Mucosa of descending colon (tissue), 3 donors: ENCODE measurements at regions not wholly inside any gene's neighbourhood (a gene's known extent, or its start where the extent isn't known, plus 50 kb on each side); places are given as distances from the start of the nearest gene placed in this dataset.

Source experiments
- ATAC-seq: fragments of 200-7000 bp; cut with Tn5 transposase; one replicate; pipeline ENCODE4 v1.9.1; 2020; ENCODE audit warnings: mild to moderate bottlenecking, moderate library complexity
- DNase-seq, 3 donors: peaks; one replicate each; pipeline ENCODE4 v3.0.0-alpha.2; 2020
- H3K36me3 ChIP-seq: fragments of 200-600 bp; one replicate; pipeline ENCODE4 v1.8.0; 2021; ENCODE audit warnings: low read depth, mild to moderate bottlenecking
- H3K4me1 ChIP-seq: fragments of 200-600 bp; one replicate; pipeline ENCODE4 v1.8.0; 2021; ENCODE audit warnings: low read depth, mild to moderate bottlenecking
- H3K4me3 ChIP-seq: fragments of 200-600 bp; one replicate; pipeline ENCODE4 v1.8.0; 2021; ENCODE audit warnings: mild to moderate bottlenecking
- H3K9me3 ChIP-seq: fragments of 200-600 bp; one replicate; pipeline ENCODE4 v1.8.0; 2021; ENCODE audit warnings: mild to moderate bottlenecking
- CTCF ChIP-seq: fragments of 200-600 bp; IDR thresholded peaks from one replicate; pipeline ENCODE4 v1.8.0; 2022; ENCODE audit warnings: antibody characterized with exemption, mild to moderate bottlenecking
- intact Hi-C, 2 donors: fragments of 100-400 bp; cut with DNase I in 1 of 2; cut with micrococcal nuclease in 1 of 2; formaldehyde crosslinking; loops; one replicate each; pipeline versions ENCODE4 v1.11.0 to v1.11.1; 2022; cut with DNase I, micrococcal nuclease
- donor health status: DM: no; HTN: no; CAD: no; lungs with moderate emphysema.
- donor health status: DM: no; HTN: no; CAD: no.
- donor health status: DM: no; HTN: yes; CAD: no.

- DNase-seq (no peak), ATAC-seq (no peak)
- intact Hi-C loops, result no loop called here
- no peak for TF ChIP-seq CTCF
- Histone ChIP-seq H3K9me3 (no peaks in the 10 kb centered on the region), H3K4me1 (no peaks in the 10 kb centered on the region), H3K36me3 (no peaks in the 10 kb centered on the region), H3K4me3 (no peak overlapping the region)
Measured at GRCh38 chr14:86510491-86510890, 980.5 kb downstream of the FLRT2 start.

- intact Hi-C loops, result no loop called here
- Histone ChIP-seq H3K9me3 (no peaks in the 10 kb centered on the region), H3K36me3 (no peaks in the 10 kb centered on the region), H3K4me3 (no peak overlapping the region), H3K4me1 (no peaks in the 10 kb centered on the region)
- DNase-seq, result no peak
- no peak for ATAC-seq
- no peak for TF ChIP-seq CTCF
Measured at GRCh38 chr14:86505808-86506207, 975.9 kb downstream of the FLRT2 start.

- DNase-seq, result no peak
- no peak for TF ChIP-seq CTCF
- no peak overlapping the region for H3K4me3 ChIP-seq
- H3K36me3 ChIP-seq, result no peaks in the 10 kb centered on the region
- intact Hi-C loops, result no loop called here
- no peaks in the 10 kb centered on the region for H3K4me1 ChIP-seq
- H3K9me3 ChIP-seq, result no peaks in the 10 kb centered on the region
- ATAC-seq, result no peak
Measured at GRCh38 chr14:86501611-86502010, 971.7 kb downstream of the FLRT2 start.

- H3K9me3 ChIP-seq, result no peaks in the 10 kb centered on the region
- DNase-seq (no peak), ATAC-seq (no peak)
- TF ChIP-seq CTCF, result no peak
- no peaks in the 10 kb centered on the region for H3K36me3 ChIP-seq
- H3K4me1 ChIP-seq, result no peaks in the 10 kb centered on the region
- H3K4me3 ChIP-seq, result no peak overlapping the region
- intact Hi-C loops, result no loop called here
Measured at GRCh38 chr14:86491743-86492142, 961.8 kb downstream of the FLRT2 start.

GRCh38 chr14:86481104-86481503 is 951.2 kb downstream of the FLRT2 start:
- DNase-seq (no peak), ATAC-seq (no peak)
- no peak for TF ChIP-seq CTCF
- intact Hi-C loops, result no loop called here
- Histone ChIP-seq H3K4me3 (no peak overlapping the region), H3K4me1 (no peaks in the 10 kb centered on the region), H3K9me3 (no peaks in the 10 kb centered on the region), H3K36me3 (no peaks in the 10 kb centered on the region)

GRCh38 chr14:86464341-86464740 is 934.4 kb downstream of the FLRT2 start:
- Histone ChIP-seq H3K36me3 (no peaks in the 10 kb centered on the region), H3K9me3 (no peaks in the 10 kb centered on the region), H3K4me3 (no peak overlapping the region), H3K4me1 (no peaks in the 10 kb centered on the region)
- intact Hi-C loops, result no loop called here
- DNase-seq (no peak), ATAC-seq (no peak)
- TF ChIP-seq CTCF, result no peak
